ENCODE measurements at regions not wholly inside any gene's neighbourhood (a gene's known extent, or its start where the extent isn't known, plus 50 kb on each side); places are given as distances from the start of the nearest gene placed in this dataset.
"Not testable (repeated sequence)": the region's sequence is repeated elsewhere in the genome, so short reads cannot be mapped to it uniquely, and the experiment has no call there.

DNA sequence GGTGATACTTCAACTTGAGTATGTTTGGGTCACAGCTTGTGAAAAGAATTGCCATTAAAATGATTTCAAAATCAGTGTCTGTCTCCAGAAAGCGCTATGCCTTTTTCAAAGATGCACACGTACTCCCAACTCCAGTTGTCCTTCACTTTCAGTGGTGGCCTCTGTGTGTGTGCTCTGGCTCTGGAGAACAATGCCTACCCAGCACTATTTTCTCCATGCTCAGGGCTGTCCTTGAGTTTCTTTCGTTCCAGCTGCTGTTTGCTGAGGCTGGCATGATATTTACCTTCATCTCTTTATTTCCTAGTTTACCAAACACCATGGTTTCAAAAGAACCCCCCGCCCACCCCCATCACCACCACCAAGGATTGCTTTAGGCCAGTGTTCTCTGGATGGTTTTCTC lies 136.8 kb downstream of the QRSL1 start:
- no peak for DNase-seq

DNA sequence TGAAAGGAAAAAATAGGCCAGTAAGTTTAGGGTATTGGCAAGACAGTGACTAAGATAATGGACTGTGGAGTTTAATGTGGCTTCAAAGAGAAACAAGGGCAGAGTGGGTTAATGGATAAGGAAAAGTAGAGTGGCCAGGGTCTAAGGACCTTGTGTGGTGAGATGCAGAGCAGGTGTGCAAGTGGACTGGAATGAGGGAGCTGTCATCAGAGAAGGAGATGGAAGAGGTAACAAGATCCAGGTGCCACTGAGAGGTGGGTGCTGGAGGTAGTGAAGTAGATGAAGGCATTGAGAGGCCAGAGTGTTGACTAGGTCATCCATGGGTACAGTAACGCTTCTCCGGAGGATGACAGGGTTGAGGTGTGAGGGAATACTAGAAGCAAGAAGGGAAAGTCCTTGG lies 136.1 kb downstream of the QRSL1 start:
- no peak for DNase-seq

DNA sequence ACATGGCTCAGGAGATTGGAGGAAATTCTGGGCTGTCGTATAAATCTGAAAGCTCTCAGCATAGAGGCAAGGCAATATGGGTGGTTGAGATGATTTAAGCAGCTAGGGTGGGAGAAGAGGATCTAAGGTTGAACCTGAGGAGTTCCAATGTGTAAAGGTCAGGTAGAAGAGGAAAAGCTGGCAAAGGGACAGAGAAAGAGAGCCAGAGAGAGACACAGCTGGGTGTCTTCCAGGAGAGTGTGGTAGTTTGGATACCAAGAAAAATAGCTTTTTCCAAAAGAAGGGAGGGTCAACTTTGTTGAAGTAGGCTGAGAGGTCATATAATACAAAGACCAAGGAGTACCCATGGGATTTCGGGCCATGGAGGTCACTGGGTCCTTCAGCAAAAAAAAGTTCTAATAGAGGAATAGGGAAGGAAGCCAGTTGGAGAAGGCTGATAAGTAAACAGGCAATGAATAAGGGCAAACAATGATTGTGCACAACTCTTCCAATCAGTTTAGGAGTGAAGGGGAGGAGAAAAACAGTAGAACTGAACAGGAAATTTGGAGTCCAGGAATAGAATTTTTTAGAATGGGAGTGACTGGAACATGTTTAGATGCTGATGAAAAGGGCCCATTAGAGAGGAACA lies 135.1 kb downstream of the QRSL1 start:
- DNase-seq, result no peak

DNA sequence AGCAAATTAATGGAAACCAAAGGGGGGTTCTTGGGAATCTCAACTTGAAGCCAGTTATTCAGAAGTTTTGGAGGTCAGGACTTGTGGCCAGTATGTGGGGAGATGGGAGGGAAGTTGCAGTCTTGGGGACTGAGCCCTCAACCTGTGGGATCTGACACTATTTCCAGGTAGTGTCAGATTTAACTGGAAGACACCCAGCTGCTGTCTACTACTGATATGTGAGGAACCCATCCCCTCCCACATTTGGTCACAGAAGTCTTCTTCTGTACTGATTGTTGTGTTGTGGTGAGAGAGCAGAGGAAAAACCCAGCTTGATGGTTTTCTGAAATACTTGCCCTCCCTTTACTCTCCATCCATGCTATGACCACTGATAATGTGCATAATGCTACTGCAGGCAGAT lies 134.0 kb downstream of the QRSL1 start:
- no peak for DNase-seq

DNA sequence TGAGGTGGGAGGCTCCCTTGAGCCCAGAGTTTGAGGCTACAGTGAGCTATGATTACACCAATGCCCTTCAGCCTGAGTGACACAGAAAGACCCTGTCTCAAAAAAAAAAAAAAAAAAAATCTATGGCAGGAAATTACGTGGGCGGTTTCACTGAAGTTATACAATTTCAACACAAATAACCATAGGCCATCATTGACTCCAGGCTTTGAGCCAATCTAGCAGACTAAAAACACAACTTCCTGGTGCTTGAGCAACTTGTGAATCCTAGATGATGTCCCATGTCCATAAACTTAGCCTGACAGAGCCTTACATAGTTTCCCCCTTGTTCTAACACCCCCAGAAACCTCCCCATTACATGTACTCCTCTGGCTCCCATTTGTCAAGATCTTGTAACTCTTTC lies 131.8 kb downstream of the QRSL1 start:
- no peak for DNase-seq

DNA sequence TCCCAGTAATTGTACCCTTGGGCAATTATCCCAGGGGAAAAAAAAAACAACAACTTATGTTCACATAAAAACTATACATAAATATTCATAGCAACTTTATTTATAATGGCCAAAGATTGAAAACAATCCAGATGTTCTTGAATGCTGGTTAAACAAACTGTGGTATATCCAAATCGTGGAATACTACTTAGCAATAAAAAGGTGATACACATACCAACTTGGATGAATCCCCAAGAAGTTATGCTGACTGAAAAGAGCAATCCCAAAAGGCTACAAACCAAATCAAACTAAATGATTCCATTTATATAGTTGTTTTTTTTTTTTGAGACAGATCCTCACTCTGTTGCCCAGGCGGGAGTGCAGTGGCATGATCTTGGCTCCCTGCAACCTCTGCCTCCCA lies 129.7 kb downstream of the QRSL1 start:
- no peak for DNase-seq

DNA sequence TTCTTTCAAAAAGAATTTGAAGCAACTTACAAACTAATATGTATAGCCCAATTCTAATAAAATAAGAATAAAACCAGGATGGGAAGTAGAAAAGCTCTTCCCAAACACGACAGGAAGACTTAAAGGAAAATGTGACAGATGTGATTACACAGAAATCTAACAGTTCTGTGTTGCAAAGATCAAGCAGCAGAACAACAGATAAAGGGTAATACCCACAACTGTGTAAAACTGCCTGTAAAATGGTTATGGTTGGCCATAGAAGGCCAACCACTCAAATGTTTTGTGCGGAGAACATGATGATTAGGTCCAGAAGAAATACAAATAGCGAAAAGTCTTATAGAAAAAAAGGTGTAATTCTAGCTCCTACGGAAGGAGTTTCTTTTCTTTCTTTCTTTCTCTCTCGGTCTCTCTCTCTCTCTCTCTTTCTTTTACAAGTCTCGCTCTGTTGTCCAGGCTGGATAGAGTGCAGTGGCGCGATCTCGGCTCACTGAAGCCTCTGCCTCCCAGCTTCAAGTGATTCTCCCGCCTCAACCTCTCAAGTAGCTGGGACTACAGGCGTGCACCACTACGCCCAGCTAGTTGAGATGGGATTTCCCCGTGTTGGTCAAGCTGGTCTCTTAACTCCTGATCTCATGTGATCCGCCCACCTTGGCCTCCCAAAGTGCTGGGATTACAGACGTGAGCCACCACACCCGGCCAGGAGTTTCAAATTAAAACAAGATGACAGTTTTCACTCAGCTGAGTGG lies 128.5 kb downstream of the QRSL1 start:
- no peak for DNase-seq

DNA sequence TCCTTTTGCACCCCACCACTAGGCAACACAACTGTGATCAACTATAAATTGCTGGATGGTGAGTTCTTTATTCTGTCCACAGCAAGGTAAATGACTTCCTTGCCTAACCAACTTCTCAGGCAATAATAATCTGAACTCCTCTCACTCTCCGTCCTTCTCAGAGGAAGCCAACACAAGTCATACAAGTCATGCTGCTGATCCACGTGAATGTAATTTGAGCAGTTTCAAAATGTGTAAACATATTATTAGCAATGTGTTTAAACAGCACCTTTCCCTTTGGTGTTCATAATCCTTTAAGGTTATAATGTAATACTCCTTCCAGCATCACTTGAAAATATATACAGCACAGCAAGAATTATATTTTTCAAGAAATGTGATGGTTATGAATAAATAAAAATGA lies 127.9 kb downstream of the QRSL1 start:
- DNase-seq, result no peak

DNA sequence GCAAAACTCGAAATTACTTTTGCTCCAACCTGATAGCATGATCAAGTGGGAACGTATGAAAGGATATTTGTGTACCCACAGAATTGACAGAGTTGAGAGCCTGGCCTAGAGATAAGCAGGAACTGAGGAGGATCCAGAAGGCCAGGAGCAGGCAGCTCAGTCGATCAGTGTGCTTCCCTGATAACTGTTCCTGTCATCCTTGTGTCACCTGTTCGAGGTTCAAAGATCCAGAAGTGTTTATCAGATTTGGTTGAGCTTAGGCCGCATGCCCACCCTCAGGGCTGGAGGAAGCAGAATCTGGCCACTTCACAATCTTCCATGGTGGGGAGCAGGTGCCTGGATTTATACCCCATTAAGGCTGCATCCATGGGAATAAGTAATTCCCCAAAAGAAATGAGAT lies 124.8 kb downstream of the QRSL1 start:
- no peak for DNase-seq

DNA sequence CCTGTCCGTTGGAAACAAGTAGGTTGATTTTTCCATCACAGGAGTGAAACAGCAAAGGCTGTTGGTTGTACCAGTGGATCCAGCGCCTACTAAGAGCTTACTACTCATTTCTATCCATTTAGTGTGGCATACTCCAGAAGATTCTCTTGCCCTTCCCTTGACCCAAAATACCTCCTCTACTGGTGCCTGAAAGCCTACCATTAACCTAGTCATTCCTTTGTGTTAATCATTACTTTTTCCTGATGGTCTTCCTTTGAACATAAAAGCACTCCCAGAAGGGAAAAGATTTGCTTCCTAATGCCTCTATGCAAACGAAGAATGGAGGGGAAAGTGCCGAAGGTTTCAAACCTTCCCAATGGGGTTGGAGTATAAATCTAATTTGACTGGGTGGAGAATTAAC lies 123.3 kb downstream of the QRSL1 start:
- no peak for DNase-seq

DNA sequence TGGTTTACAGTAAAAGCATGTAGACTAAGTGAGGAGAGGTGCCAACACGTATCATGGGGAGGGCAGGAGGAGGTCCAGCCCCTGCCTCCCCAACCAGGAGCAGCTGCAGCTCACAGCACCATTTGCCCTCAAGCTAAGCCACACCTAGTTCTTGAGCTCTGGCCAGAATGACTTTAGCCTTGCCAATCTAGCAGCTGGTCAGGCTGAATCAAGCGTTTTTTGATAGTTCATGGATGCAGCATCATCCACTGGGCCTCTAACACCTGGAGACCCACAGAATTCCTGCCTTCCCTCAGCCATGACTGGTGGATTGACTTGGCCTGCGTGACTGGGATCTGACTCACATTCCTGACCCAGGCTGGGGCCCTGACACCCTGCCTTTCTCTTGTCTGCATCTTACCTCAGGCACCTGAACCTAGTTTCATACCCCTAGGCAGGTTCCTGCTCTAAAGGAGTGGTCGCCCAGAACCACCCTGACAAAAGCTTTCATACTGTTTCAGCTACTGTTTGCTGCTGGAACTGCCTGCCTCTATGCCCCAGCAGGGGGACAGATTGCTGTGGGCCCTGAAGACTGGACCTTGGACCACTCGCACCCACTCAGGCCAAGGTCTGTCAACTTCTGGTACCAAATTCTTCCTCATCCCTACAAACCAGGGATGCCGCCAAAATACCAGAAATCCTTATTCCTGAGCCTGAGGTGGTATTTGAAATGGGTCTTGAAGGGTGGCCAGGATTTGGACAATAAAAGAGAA lies 122.3 kb downstream of the QRSL1 start:
- DNase-seq, result peak; percentile 64

DNA sequence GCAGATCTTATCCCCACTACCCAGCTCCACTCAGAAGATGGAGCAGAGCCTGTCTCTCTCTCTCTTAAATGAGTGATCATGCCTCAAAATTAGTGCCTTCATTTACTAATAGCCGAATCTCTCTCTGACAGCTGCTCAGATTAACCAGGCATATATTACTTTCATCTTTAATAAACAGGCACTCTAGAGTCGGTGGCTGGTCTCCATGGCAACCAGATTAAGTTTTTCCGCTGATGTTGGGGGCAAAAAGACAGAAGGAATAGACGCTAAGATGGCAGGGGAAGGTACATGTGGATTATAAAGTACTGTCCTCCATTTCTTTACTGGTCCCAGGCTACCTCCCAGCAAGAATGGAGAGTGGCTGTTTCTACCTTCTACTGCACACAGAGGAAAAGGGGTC lies 121.6 kb downstream of the QRSL1 start:
- no peak for DNase-seq

DNA sequence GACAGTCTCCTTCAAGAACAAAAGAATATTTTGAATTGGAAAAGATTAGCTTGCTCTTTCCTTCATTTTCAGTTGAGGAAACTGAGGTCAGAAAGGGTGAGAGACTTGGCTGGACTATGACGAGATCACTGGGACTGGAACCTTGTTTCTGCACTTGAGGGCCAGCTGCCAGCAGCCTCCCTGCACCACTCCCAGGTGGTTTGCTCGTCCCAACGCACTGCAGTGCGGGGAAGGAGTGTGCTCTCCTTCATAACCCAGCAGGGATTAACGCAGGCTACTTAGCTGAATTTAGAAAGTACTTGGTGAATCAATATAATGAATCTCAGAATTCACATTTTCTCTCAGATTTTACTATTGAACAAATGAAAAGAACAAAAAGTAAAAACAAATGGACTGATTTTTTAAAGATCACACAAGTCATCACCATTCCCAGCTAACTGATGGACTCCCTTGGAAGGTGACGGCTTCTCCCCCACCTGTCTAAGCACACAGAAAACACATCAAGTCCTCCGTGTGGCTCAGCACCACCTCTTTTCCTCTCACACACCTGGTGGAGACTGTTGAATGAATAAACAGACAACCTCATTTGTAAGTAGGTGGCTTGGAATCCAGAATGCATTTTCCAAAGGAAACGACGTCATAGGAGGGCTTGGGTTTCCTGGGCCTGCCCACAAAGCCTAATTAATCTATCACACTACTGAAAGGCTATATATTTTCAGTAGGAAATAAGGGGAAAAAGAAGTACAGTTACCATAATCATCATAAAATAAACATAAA lies 121.0 kb downstream of the QRSL1 start:
- DNase-seq, result no peak

DNA sequence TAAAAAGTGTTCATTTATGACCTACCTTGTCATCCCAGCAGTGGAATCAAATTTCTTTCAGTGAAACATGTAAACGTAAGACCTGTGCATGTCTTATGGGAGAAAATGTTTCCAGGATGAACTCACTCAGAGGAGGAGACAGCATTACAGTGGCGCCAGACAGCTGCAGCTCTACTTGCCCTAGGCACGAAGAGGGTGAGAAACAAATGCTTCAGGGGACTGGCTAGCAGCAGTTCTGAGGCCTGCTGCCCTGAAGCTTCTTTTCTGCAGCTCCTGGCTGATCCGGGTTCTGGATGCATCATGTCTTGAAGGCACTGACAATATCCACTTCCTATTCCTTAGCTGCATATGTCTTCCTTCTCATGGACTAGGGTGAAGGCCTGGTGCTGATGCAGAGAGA lies 120.2 kb downstream of the QRSL1 start:
- no peak for DNase-seq

DNA sequence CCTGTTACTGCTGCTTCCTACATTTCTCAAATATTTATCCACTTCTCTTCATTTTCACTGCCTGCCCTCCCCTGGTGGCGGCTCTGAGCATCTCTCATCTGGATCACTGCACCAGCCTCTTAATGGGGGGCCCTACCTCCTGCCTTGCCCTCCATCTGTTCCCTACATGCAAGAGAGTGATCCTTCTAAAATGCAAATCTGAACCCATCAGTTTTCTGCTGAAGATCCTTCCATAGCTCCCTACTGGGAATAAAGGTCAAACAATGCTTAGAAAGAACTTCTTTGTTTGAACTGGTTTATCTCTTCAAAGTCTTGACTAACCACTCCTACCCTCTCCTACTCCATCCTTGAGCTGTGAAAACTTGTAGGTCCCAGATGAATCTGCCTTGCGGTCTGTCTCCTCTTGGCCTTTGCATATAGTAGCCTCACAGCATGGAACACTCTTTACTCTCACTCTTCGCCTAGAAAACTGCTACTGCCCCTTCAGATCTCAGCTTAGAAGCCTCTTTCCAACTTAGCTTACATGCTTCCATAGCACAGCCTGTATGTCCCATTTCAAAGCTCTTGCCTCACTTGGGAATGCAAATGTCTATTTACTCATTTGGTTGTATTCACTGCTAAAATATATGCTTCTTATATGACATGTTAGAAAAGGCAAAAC lies 119.3 kb downstream of the QRSL1 start:
- no peak for DNase-seq

DNA sequence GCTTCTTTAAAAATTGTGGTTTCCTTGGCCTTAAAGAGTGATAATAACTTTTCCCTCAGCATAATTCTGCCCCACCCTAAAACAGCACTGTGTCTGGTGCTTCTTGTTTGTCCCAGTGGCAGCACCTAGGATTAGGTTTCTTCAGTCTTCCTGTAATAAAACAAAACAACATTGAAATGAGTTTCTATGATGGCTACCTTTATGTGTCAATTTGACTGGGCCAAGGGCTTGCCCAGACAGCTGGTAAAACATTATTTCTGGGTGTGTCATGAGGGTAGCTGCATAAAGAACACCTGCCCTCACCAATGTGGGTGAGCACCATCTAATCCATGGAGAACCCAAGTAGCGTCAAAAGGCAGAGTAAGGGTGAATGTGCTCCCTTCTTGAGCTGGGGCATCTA lies 117.8 kb downstream of the QRSL1 start:
- DNase-seq, result no peak

DNA sequence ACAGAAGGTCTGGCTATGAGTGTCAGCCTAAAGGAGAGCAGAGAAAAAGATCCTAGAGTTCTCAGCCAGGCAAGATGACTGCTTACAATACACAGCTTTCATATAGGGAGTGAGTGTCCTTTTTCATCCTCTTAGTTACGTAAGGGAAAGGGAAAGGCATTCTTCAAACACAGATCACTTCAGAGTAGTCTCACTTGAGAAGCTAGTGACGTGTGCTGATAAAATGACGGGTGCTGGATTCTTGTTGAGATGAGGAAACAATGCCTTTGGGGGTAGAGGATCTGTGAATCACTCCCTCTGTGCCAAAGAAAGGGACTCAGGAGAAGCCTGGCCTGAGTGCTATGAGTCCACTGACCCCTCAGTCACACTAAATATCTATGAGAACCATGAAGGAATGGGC lies 117.3 kb downstream of the QRSL1 start:
- DNase-seq, result no peak

DNA sequence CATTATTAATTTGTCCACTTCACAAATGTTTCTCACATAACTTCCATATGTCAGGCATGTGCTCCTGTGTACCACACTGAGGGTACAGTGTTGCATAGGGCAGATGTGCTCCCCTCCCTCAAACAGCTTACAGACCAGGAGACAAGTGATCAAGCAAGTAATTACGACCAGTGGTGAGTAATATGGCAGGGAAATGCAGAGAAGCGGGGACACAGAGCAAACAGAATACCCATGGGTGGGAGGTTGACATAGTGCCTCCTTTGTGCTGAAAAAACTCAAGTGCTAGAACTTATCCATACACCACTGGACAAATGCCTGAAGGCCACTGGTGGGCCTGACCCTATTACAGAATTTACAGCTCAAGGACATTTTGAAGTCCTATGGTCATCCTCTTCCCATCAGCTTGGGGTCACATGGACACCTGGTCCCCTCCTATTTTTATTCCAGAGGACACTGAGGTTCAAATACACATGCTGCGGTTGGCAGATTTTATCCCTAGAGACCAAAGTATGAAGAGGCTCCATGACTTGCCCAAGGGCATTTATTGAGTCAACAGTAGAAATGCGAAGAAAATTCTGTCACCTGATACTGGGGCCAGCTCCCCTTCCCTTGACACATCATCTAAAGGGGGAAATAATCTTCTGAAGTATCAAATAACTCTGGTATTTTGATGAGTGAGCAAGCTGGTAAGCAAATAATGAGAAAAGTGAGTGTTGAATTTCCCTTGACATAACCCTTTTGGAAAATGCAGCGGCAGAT lies 116.6 kb downstream of the QRSL1 start:
- no peak for DNase-seq

DNA sequence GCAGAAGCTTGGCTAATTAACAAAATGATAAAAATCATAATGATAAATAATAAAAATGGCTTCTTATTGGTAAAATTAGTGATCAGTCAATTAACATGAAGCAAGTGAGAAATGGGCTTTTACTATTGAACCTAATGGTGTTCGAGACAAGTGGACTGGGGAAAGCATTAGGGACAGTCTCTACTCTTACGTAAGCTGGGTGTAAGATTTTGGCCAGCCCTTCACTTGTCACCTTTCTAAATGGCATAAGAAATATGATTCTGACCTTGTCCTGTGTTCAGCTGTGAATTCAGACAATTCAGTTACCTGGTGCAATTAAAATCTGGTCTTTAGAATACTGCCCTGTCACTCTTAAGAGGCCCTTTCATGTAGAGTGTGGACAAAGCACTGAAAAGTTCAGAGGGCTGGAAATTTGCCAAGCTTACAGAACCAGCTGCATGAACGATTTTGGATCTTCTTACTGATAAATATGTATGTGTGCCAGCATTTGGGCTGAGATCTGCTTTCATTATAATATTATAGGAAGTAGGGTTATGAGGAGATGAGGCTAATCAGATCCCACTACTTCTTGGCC lies 115.9 kb downstream of the QRSL1 start:
- DNase-seq, result no peak

DNA sequence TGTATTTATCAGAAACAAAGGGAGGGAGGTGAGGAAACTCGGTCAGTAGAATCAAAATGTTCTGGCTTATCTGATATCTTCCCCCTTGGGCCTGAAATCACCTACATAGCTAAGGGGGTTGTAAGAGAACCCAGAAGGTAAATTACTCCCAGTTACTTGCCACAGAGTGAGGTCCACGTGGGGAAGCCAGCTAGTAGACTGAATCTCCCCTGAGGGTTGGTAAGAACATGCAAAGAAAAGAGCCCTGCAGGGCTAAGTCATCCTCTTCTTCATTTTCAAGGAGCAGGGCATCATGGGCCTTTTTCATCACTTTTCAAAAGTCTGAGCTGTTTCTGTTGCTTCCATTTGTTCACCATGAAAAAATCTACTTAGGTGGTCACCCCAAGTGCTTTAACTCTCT lies 115.4 kb downstream of the QRSL1 start:
- DNase-seq, result no peak

DNA sequence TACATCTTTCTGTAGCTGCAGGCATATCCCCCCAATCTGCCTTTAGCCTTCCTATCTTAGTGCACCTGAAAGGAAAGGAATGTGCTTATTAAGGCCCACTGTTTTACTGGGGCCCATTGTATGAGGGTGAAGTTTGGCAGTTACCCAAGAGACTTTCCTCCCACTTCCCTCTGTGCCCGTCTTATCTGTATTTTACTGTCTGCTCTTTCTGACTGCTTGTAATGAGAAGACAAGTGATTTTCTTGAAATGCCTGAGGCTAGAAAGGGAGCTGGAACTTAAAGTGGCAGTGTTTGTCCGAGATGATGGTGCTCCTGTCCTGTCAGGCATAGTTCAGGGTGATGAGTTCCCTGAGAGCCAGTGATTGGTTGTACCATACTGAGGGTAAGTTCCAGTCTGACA lies 114.7 kb downstream of the QRSL1 start:
- DNase-seq, result not testable (repeated sequence)

DNA sequence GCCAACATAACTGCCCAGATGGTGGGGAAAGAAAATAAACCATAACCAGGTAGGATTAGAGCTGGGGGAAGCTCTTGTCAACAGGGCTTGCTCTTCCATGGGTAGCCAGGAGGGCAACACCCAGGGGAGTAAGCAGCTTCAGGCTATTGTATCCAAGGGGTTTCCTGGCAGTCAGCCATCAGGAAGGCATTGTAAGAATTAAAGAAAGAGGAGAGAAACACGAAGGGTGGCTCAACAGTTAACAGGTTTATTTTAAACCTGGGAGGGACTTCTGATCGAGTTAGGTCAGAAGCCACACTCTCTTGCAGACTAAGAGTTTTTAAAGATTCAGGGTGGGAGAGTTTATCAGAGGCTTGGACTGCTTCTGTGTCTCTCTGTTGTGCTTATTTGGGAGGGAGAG lies 114.2 kb downstream of the QRSL1 start:
- DNase-seq, result no peak

All from femur (tissue), 1 donor.